HepG2 (cell line): ENCODE measurements at regions not wholly inside any gene's neighbourhood (a gene's known extent, or its start where the extent isn't known, plus 50 kb on each side); places are given as distances from the start of the nearest gene placed in this dataset.

Experiments used
- ATAC-seq: fragments of 200-7000 bp; cut with Tn5 transposase; 3 replicates; pipeline ENCODE4 v1.9.1; 2020; ENCODE audit warnings: mild to moderate bottlenecking, moderate library complexity
- BruUV-seq: library from RNA; stranded (reverse); fragments of 400-500 nt; replicated peaks from 2 replicates; lab custom pipeline; 2021; lab: Mats Ljungman, UMichigan
- CTCF ChIA-PET: fragments of 300-600 bp; formaldehyde crosslinking; extraction: SDS; loops from one replicate; lab custom pipeline; 2021; ENCODE audit warnings: low total read pairs, inconsistent platforms, low intra/inter-chr PET ratio; lab: Yijun Ruan, JAX
- POLR2A ChIA-PET: fragments of 350-600 bp; sonication (Branson Sonifier 250); formaldehyde crosslinking; loops from one replicate; lab custom pipeline; 2020; ENCODE audit warnings: antibody characterized with exemption, inconsistent platforms; lab: Yijun Ruan, JAX
- DNase-seq: peaks from one replicate; pipeline ENCODE4 v3.0.0-alpha.2; 2015; ENCODE audit warnings: low spot score
- FAIRE-seq: peaks from 3 replicates; lab custom pipeline; 2011; peaks lifted over from hg19 to GRCh38; lab: Jason Lieb, UNC
- H2AFZ ChIP-seq: one replicate; pipeline ENCODE4 v1.6.1; 2011; ENCODE audit warnings: low read length, inconsistent platforms
- H3K27ac ChIP-seq: fragments of 300-600 bp; 3 replicates; pipeline ENCODE4 v1.8.0; 2011; ENCODE audit warnings: mixed run types, mild to moderate bottlenecking, mixed read lengths, low read length, inconsistent platforms; ENCODE audit not compliant: insufficient read depth; ENCODE audit errors: extremely low read length
- H3K27me3 ChIP-seq, 2 experiments: fragments of 200-600 bp in 1 of 2; 2 replicates in 1 of 2; 3 replicates in 1 of 2; pipeline versions ENCODE4 v1.6.0 to v1.8.0; 2011; ENCODE audit warnings: low read length in 2 of 2, mild to moderate bottlenecking in 2 of 2, moderate library complexity in 2 of 2, inconsistent platforms in 1 of 2; ENCODE audit not compliant: insufficient read depth in 2 of 2, control insufficient read depth in 1 of 2
- H3K36me3 ChIP-seq, 2 experiments: fragments of 200-600 bp in 1 of 2; replicated peaks in 1 of 2; 2 replicates in 1 of 2; 3 replicates in 1 of 2; pipeline versions ENCODE4 v1.5.1 to v1.8.0; 2011; ENCODE audit warnings: low read length in 2 of 2, inconsistent platforms in 1 of 2; ENCODE audit not compliant: insufficient read depth in 2 of 2, control insufficient read depth in 1 of 2
- H3K4me1 ChIP-seq: 2 replicates; pipeline ENCODE4 v1.5.1; 2012; ENCODE audit warnings: low read length, inconsistent platforms; ENCODE audit not compliant: insufficient read depth
- H3K4me2 ChIP-seq: 2 replicates; pipeline ENCODE4 v1.6.0; 2011; ENCODE audit warnings: low read depth, low read length, inconsistent platforms
- H3K4me3 ChIP-seq, 3 experiments: fragments of 200-600 bp in 1 of 3; sonication (generic), shearing (Covaris generic) in 1 of 3; replicated peaks in 1 of 3; 2 replicates each; pipeline ENCODE4 v1.5.1; 2011 to 2016; ENCODE audit warnings: low read length in 3 of 3, inconsistent platforms in 2 of 3, low read depth in 2 of 3, mild to moderate bottlenecking in 2 of 3, control low read depth in 1 of 3, mixed read lengths in 1 of 3; ENCODE audit not compliant: insufficient read depth in 1 of 3
- H3K79me2 ChIP-seq: one replicate; pipeline ENCODE4 v1.6.1; 2011; ENCODE audit warnings: low read length, inconsistent platforms; ENCODE audit not compliant: insufficient read depth
- H3K9ac ChIP-seq: 2 replicates; pipeline ENCODE4 v1.6.0; 2011; ENCODE audit warnings: mild to moderate bottlenecking, low read depth, low read length, inconsistent platforms; ENCODE audit not compliant: insufficient read depth
- H3K9me3 ChIP-seq: 2 replicates; pipeline ENCODE4 v1.5.1; 2012; ENCODE audit warnings: mild to moderate bottlenecking, low read length
- H4K20me1 ChIP-seq: 2 replicates; pipeline ENCODE4 v1.6.0; 2011; ENCODE audit warnings: inconsistent platforms, mild to moderate bottlenecking, low read length, moderate library complexity; ENCODE audit not compliant: insufficient read depth
- HDAC1 ChIP-seq: sonication (generic); formaldehyde crosslinking; IDR thresholded peaks from 2 replicates; pipeline ENCODE4 v1.5.1; 2020; ENCODE audit warnings: mild to moderate bottlenecking, missing genetic modification reagents
- RAD51 ChIP-seq: fragments of 450-650 bp; IDR thresholded peaks from 2 replicates; pipeline ENCODE4 v1.6.1; 2016; ENCODE audit warnings: borderline replicate concordance
- TEAD3 ChIP-seq: optimal IDR thresholded peaks from 2 replicates; pipeline ENCODE3; 2016; ENCODE audit warnings: borderline replicate concordance
- ZFP36L1 ChIP-seq: sonication (generic); formaldehyde crosslinking; IDR thresholded peaks from 2 replicates; pipeline ENCODE4 v1.8.0; 2022; ENCODE audit warnings: mild to moderate bottlenecking, missing genetic modification reagents, moderate library complexity
- ZKSCAN1 ChIP-seq: fragments of 150-350 bp; IDR thresholded peaks from 2 replicates; pipeline ENCODE4 v1.6.1; 2014; ENCODE audit warnings: low read length
- ZNF331 ChIP-seq: sonication (generic); formaldehyde crosslinking; IDR thresholded peaks from 2 replicates; pipeline ENCODE4 v1.4.0; 2020; ENCODE audit warnings: missing genetic modification reagents
- ZNF432 ChIP-seq: sonication (generic); formaldehyde crosslinking; IDR thresholded peaks from 2 replicates; pipeline ENCODE4 v1.5.0; 2020; ENCODE audit warnings: missing genetic modification reagents, mild to moderate bottlenecking, borderline replicate concordance
- ZNF484 ChIP-seq: sonication (generic); formaldehyde crosslinking; IDR thresholded peaks from 2 replicates; pipeline ENCODE4 v1.5.1; 2020; ENCODE audit warnings: mild to moderate bottlenecking, low read depth, missing genetic modification reagents, borderline replicate concordance
- ZNF615 ChIP-seq: sonication (generic); formaldehyde crosslinking; IDR thresholded peaks from 2 replicates; pipeline ENCODE4 v1.5.0; 2020; ENCODE audit warnings: mild to moderate bottlenecking, missing genetic modification reagents, borderline replicate concordance
- ZNF83 ChIP-seq: sonication (generic); formaldehyde crosslinking; IDR thresholded peaks from 2 replicates; pipeline ENCODE4 v1.4.0; 2020; ENCODE audit warnings: missing genetic modification reagents, mild to moderate bottlenecking, borderline replicate concordance
- ZNF841 ChIP-seq: sonication (generic); formaldehyde crosslinking; IDR thresholded peaks from 2 replicates; pipeline ENCODE4 v1.8.1; 2023; ENCODE audit warnings: missing genetic modification reagents, borderline replicate concordance
- ZNF879 ChIP-seq: sonication (generic); formaldehyde crosslinking; IDR thresholded peaks from 2 replicates; pipeline ENCODE4 v1.8.1; 2023; ENCODE audit warnings: missing genetic modification reagents
- ZSCAN25 ChIP-seq: sonication (generic); formaldehyde crosslinking; IDR thresholded peaks from 2 replicates; pipeline ENCODE4 v1.8.0; 2022; ENCODE audit warnings: mild to moderate bottlenecking, missing genetic modification reagents
- WGBS: methylation state at CpG from one replicate; pipeline ENCODE4 v1.1.6; 2017; ENCODE audit warnings: low lambda C conversion rate; 5-methylcytosine and 5-hydroxymethylcytosine counted together
- in situ Hi-C: cut with HindIII; loops from 2 replicates; pipeline ENCODE4 v1.10.0; 2017; ENCODE audit warnings: low pct_unique_long_range_greater_than_20kb; ENCODE audit not compliant: extremely low pct_ligation_motif_present
- intact Hi-C: fragments of 100-400 bp; cut with micrococcal nuclease; formaldehyde crosslinking; loops from one replicate; pipeline ENCODE4 v1.10.0; 2022; ENCODE audit not compliant: unreplicated experiment
- TF ChIP-seq, protein P1 (sequence below): IDR thresholded peaks from 2 replicates; pipeline ENCODE4 v1.6.1; 2016; ENCODE audit warnings: missing compliant biosample characterization, missing genetic modification reagents, borderline replicate concordance
- TF ChIP-seq, protein P2 (sequence below): sonication (generic); formaldehyde crosslinking; IDR thresholded peaks from 2 replicates; pipeline ENCODE4 v1.8.1; 2023; ENCODE audit warnings: mild to moderate bottlenecking, missing genetic modification reagents, borderline replicate concordance
- TF ChIP-seq, protein P3 (sequence below): sonication (generic); formaldehyde crosslinking; IDR thresholded peaks from 2 replicates; pipeline ENCODE4 v1.4.0; 2020; ENCODE audit warnings: missing genetic modification reagents
- TF ChIP-seq, protein P4 (sequence below): sonication (generic); formaldehyde crosslinking; IDR thresholded peaks from 2 replicates; pipeline ENCODE4 v1.5.0; 2020; ENCODE audit warnings: mild to moderate bottlenecking, missing genetic modification reagents

DNA sequence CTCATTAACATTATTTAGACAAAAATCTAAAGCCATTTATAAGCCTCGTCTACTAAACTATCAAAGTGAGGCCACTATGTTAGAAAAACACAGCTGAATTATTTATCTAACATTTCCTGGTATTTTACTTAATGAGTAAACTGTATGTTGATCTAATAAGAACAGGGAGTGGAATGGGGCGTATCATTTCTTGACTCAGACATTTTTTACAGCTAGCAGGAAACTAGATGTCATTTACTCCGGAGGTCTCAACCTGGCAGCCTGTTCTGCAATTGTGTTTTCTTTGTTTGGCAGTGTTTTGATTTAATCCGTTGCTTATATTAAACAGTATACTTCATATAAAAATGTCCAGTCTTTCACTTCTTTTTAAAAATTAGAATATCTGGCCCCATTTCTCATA lies 79.1 kb upstream of the ABI3BP start:
- POLR2A ChIA-PET, result no interaction called here
- Histone ChIP-seq H3K36me3 (no peaks in the 10 kb centered on the region), H3K27ac (no peak overlapping the region), H3K4me2 (no peak overlapping the region), H3K4me1 (no peaks in the 10 kb centered on the region), H3K4me3 (no peak overlapping the region), H2AFZ (no peak overlapping the region), H3K9ac (no peak overlapping the region), H3K27me3 (no peaks in the 10 kb centered on the region; a peak in 1 of 5 replicates), H3K79me2 (no peaks in the 10 kb centered on the region), H3K9me3 (no peaks in the 10 kb centered on the region), H4K20me1 (no peaks in the 10 kb centered on the region)
- TF ChIP-seq, protein P1, sequence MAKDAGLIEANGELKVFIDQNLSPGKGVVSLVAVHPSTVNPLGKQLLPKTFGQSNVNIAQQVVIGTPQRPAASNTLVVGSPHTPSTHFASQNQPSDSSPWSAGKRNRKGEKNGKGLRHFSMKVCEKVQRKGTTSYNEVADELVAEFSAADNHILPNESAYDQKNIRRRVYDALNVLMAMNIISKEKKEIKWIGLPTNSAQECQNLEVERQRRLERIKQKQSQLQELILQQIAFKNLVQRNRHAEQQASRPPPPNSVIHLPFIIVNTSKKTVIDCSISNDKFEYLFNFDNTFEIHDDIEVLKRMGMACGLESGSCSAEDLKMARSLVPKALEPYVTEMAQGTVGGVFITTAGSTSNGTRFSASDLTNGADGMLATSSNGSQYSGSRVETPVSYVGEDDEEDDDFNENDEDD (CRISPR knock-in tag), result no peak
- TF ChIP-seq ZNF331 (no peak), ZNF879 (CRISPR knock-in tag) (no peak), ZSCAN25 (no peak), ZNF432 (no peak)
- no TSS peak for BruUV-seq
- no peak for ATAC-seq
- CTCF ChIA-PET, result no interaction called here
- FAIRE-seq, result no peak
- WGBS, result 11% methylated on average over 4 of the region's 4 CpGs
- no peak for DNase-seq
- intact Hi-C loops, result no loop called here
- in situ Hi-C loops, result loop anchor here (10.0 to 25.0 kb wide), 2 partner anchors 313 to 565 kb away; no protein-coding TSS in a partner anchor

DNA sequence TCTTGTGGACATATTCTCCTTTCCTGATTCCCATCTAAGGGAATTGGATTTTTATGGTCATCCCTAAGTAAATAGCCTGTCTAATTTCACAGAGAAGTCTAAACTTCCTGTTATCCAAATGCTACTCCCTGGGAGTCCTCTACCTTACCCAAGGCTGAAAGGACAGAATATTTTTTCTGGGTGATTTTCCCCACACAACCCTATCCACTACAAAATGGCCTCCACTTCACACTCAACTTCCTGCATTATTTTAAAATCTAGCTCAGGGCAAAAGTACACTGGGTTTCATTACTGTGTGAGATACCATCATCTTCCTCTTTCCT lies 77.5 kb upstream of the ABI3BP start:
- intact Hi-C loops, result loop anchor here (1.0 kb wide), 3 partner anchors 126 to 566 kb away; no protein-coding TSS in a partner anchor
- Histone ChIP-seq H3K9me3 (no peaks in the 10 kb centered on the region), H3K27ac (no peak overlapping the region), H3K4me1 (no peaks in the 10 kb centered on the region), H3K9ac (no peak overlapping the region), H2AFZ (no peak overlapping the region), H3K27me3 (no peaks in the 10 kb centered on the region; a peak in 1 of 5 replicates), H3K4me2 (no peak overlapping the region), H3K79me2 (no peaks in the 10 kb centered on the region), H4K20me1 (no peaks in the 10 kb centered on the region), H3K4me3 (no peak overlapping the region), H3K36me3 (no peaks in the 10 kb centered on the region)
- DNase-seq (no peak), ATAC-seq (no peak), FAIRE-seq (no peak)
- in situ Hi-C loops, result loop anchor here (10.0 to 25.0 kb wide), 2 partner anchors 314 to 567 kb away; no protein-coding TSS in a partner anchor
- ChIA-PET POLR2A (no interaction called here), CTCF (interaction anchor here (1.1 to 1.3 kb wide), 3 partner anchors 125 to 565 kb away, joined by 3 to 6 read pairs (median 5); no protein-coding TSS in a partner anchor)
- no TSS peak for BruUV-seq
- no peak for TF ChIP-seq ZNF615 (CRISPR knock-in tag)
- TF ChIP-seq, protein P2, sequence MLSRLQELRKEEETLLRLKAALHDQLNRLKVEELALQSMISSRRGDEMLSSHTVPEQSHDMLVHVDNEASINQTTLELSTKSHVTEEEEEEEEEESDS (CRISPR knock-in tag), result no peak
- TF ChIP-seq, protein P3, sequence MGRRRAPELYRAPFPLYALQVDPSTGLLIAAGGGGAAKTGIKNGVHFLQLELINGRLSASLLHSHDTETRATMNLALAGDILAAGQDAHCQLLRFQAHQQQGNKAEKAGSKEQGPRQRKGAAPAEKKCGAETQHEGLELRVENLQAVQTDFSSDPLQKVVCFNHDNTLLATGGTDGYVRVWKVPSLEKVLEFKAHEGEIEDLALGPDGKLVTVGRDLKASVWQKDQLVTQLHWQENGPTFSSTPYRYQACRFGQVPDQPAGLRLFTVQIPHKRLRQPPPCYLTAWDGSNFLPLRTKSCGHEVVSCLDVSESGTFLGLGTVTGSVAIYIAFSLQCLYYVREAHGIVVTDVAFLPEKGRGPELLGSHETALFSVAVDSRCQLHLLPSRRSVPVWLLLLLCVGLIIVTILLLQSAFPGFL (CRISPR knock-in tag), result no peak
- no peak for TF ChIP-seq RAD51
- TF ChIP-seq, protein P4, sequence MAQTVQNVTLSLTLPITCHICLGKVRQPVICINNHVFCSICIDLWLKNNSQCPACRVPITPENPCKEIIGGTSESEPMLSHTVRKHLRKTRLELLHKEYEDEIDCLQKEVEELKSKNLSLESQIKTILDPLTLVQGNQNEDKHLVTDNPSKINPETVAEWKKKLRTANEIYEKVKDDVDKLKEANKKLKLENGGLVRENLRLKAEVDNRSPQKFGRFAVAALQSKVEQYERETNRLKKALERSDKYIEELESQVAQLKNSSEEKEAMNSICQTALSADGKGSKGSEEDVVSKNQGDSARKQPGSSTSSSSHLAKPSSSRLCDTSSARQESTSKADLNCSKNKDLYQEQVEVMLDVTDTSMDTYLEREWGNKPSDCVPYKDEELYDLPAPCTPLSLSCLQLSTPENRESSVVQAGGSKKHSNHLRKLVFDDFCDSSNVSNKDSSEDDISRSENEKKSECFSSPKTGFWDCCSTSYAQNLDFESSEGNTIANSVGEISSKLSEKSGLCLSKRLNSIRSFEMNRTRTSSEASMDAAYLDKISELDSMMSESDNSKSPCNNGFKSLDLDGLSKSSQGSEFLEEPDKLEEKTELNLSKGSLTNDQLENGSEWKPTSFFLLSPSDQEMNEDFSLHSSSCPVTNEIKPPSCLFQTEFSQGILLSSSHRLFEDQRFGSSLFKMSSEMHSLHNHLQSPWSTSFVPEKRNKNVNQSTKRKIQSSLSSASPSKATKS (CRISPR knock-in tag), result no peak
- no peak for TF ChIP-seq ZNF841
- no peak for TF ChIP-seq ZKSCAN1
- TF ChIP-seq HDAC1 (CRISPR knock-in tag), result no peak
- TF ChIP-seq ZNF83, result no peak
- no peak for TF ChIP-seq ZFP36L1 (CRISPR knock-in tag)
- TF ChIP-seq ZNF484 (CRISPR knock-in tag), result no peak
- no peak for TF ChIP-seq TEAD3 (CRISPR knock-in tag)
